ENCODE measurements at regions not wholly inside any gene's neighbourhood (a gene's known extent, or its start where the extent isn't known, plus 50 kb on each side); places are given as distances from the start of the nearest gene placed in this dataset.
"Not testable (repeated sequence)": the region's sequence is repeated elsewhere in the genome, so short reads cannot be mapped to it uniquely, and the experiment has no call there.

GRCh38 chr1:118461154-118461553 lies 276.1 kb upstream of the SPAG17 start:
- no peak for DNase-seq (ENCODE audit: low read depth, low spot score)

- no peak for DNase-seq (ENCODE audit: low read depth, low spot score)
Observed at GRCh38 chr1:118459871-118460270, 274.8 kb upstream of the SPAG17 start.

GRCh38 chr1:118453856-118454255 lies 268.8 kb upstream of the SPAG17 start:
- not testable (repeated sequence) for DNase-seq (ENCODE audit: low read depth, low spot score)

- DNase-seq (ENCODE audit: low read depth, low spot score): no peak
Observed at GRCh38 chr1:118445156-118445555, 260.1 kb upstream of the SPAG17 start.

- DNase-seq (ENCODE audit: low read depth, low spot score): no peak
Observed at GRCh38 chr1:118442214-118442613, 257.2 kb upstream of the SPAG17 start.

GRCh38 chr1:118437664-118438063 lies 252.6 kb upstream of the SPAG17 start:
- DNase-seq (ENCODE audit: low read depth, low spot score): no peak

- DNase-seq (ENCODE audit: low read depth, low spot score): no peak
Observed at GRCh38 chr1:118429856-118430255, 244.8 kb upstream of the SPAG17 start.

GRCh38 chr1:118421868-118422350 lies 236.9 kb upstream of the SPAG17 start:
- no peak for DNase-seq (ENCODE audit: low read depth, low spot score)

- no peak for DNase-seq (ENCODE audit: low read depth, low spot score)
Observed at GRCh38 chr1:118404024-118404423, 219.0 kb upstream of the SPAG17 start.

GRCh38 chr1:118397496-118397859 lies 212.4 kb upstream of the SPAG17 start:
- no peak for DNase-seq (ENCODE audit: low read depth, low spot score)

GRCh38 chr1:118396829-118397495 lies 211.9 kb upstream of the SPAG17 start:
- no peak for DNase-seq (ENCODE audit: low read depth, low spot score)

GRCh38 chr1:118396279-118396678 lies 211.3 kb upstream of the SPAG17 start:
- DNase-seq (ENCODE audit: low read depth, low spot score): no peak

- DNase-seq (ENCODE audit: low read depth, low spot score): no peak
Observed at GRCh38 chr1:118395430-118395991, 210.5 kb upstream of the SPAG17 start.

GRCh38 chr1:118390955-118391354 lies 205.9 kb upstream of the SPAG17 start:
- DNase-seq (ENCODE audit: low read depth, low spot score): no peak

- DNase-seq (ENCODE audit: low read depth, low spot score): no peak
Observed at GRCh38 chr1:118388301-118388959, 203.4 kb upstream of the SPAG17 start.

GRCh38 chr1:118381197-118381869 lies 196.3 kb upstream of the SPAG17 start:
- no peak for DNase-seq (ENCODE audit: low read depth, low spot score)

- not testable (repeated sequence) for DNase-seq (ENCODE audit: low read depth, low spot score)
Observed at GRCh38 chr1:118377183-118377582, 192.2 kb upstream of the SPAG17 start.

- DNase-seq (ENCODE audit: low read depth, low spot score): no peak
Observed at GRCh38 chr1:118371612-118372011, 186.6 kb upstream of the SPAG17 start.

GRCh38 chr1:118370861-118371260 lies 185.8 kb upstream of the SPAG17 start:
- no peak for DNase-seq (ENCODE audit: low read depth, low spot score)

GRCh38 chr1:118366286-118366685 lies 181.3 kb upstream of the SPAG17 start:
- no peak for DNase-seq (ENCODE audit: low read depth, low spot score)

GRCh38 chr1:118364882-118365281 lies 179.9 kb upstream of the SPAG17 start:
- no peak for DNase-seq (ENCODE audit: low read depth, low spot score)

- no peak for DNase-seq (ENCODE audit: low read depth, low spot score)
Observed at GRCh38 chr1:118363396-118363795, 178.4 kb upstream of the SPAG17 start.

Data from iPS DF 19.7 (cell line).